Activated CD4-positive, alpha-beta T cell treated with anti-CD3 and anti-CD28 coated beads, Interleukin-2, amount 10 ng/mL, durations not matched to agents 7 days and 5 days (primary cell): ENCODE measurements at regions not wholly inside any gene's neighbourhood (a gene's known extent, or its start where the extent isn't known, plus 50 kb on each side); places are given as distances from the start of the nearest gene placed in this dataset.
"Not testable (repeated sequence)": the region's sequence is repeated elsewhere in the genome, so short reads cannot be mapped to it uniquely, and the experiment has no call there.

Experiments used
- CTCF ChIA-PET: fragments of 350-600 bp; sonication (Branson Sonifier 250); formaldehyde crosslinking; loops from one replicate; lab custom pipeline; 2021; ENCODE audit warnings: antibody characterized with exemption; lab: Charles Lee
- POLR2A ChIA-PET: fragments of 350-600 bp; sonication (Branson Sonifier 250); formaldehyde crosslinking; loops from one replicate; lab custom pipeline; 2021; ENCODE audit warnings: antibody characterized with exemption; lab: Charles Lee
- DNase-seq: peaks from one replicate; pipeline ENCODE4 v3.0.0-alpha.2; 2020
- H3K27ac Mint-ChIP-seq: one replicate; pipeline ENCODE4 v1.8.0; 2021; ENCODE audit warnings: mild to moderate bottlenecking, moderate library complexity, mixed read lengths
- H3K27me3 Mint-ChIP-seq: one replicate; pipeline ENCODE4 v1.8.0; 2021; ENCODE audit warnings: mixed read lengths
- H3K36me3 Mint-ChIP-seq: one replicate; pipeline ENCODE4 v1.8.0; 2021; ENCODE audit warnings: low read depth, mixed read lengths
- H3K4me1 Mint-ChIP-seq: one replicate; pipeline ENCODE4 v1.8.0; 2021; ENCODE audit warnings: mixed read lengths
- H3K4me3 Mint-ChIP-seq: one replicate; pipeline ENCODE4 v1.8.0; 2021; ENCODE audit warnings: mild to moderate bottlenecking, moderate library complexity, mixed read lengths
- H3K9me3 Mint-ChIP-seq: one replicate; pipeline ENCODE4 v1.8.0; 2021; ENCODE audit warnings: mixed read lengths

DNA sequence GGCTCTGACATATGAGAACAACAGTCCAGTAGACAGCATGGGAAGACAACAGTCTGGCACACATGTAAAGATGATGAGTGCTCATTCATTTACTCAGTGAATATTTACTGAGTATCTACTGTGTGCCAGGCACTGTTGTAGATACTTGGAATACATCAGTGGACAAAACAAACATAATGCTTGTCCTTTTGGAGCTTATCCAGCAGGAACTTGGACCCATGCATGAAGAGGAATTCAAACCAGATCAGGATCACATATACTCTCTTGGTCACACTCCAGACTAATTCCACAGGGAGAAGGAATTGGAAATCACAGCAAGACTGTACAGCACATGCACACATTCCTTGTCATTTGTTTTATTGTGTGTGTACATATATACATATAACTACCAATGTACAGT lies 217.6 kb upstream of the TTC29 start:
- DNase-seq, result no peak
- ChIA-PET POLR2A (no interaction called here), CTCF (no interaction called here)
- no peak overlapping the region for H3K4me3 Mint-ChIP-seq
- H3K27me3 Mint-ChIP-seq, result peaks cover 16% of the 10 kb centered on the region
- no peaks in the 10 kb centered on the region for H3K36me3 Mint-ChIP-seq
- H3K27ac Mint-ChIP-seq, result no peak overlapping the region
- no peaks in the 10 kb centered on the region for H3K4me1 Mint-ChIP-seq
- H3K9me3 Mint-ChIP-seq, result no peaks in the 10 kb centered on the region

- H3K27ac Mint-ChIP-seq, H3K4me1 Mint-ChIP-seq, POLR2A ChIA-PET, CTCF ChIA-PET, H3K27me3 Mint-ChIP-seq, DNase-seq, H3K4me3 Mint-ChIP-seq, H3K36me3 Mint-ChIP-seq, H3K9me3 Mint-ChIP-seq: not testable (repeated sequence)
These were observed 222.5 kb upstream of the TTC29 start for GRCh38 chr4:147168200-147168599.

GRCh38 chr4:147173322-147173721 lies 227.7 kb upstream of the TTC29 start:
- no peaks in the 10 kb centered on the region for H3K9me3 Mint-ChIP-seq
- H3K4me3 Mint-ChIP-seq, result no peak overlapping the region
- no peak overlapping the region for H3K27ac Mint-ChIP-seq
- H3K27me3 Mint-ChIP-seq, result peaks cover 4% of the 10 kb centered on the region
- CTCF ChIA-PET, result no interaction called here
- POLR2A ChIA-PET, result no interaction called here
- H3K36me3 Mint-ChIP-seq, result no peaks in the 10 kb centered on the region
- no peaks in the 10 kb centered on the region for H3K4me1 Mint-ChIP-seq
- no peak for DNase-seq

- no peak for DNase-seq
- no peak overlapping the region for H3K4me3 Mint-ChIP-seq
These were observed 228.3 kb upstream of the TTC29 start for GRCh38 chr4:147173797-147174432.

GRCh38 chr4:147174591-147174990 lies 228.9 kb upstream of the TTC29 start:
- no peak for DNase-seq
- ChIA-PET CTCF (no interaction called here), POLR2A (no interaction called here)
- H3K9me3 Mint-ChIP-seq, result no peaks in the 10 kb centered on the region
- H3K4me1 Mint-ChIP-seq, result no peaks in the 10 kb centered on the region
- H3K4me3 Mint-ChIP-seq, result no peak overlapping the region
- no peak overlapping the region for H3K27ac Mint-ChIP-seq
- H3K36me3 Mint-ChIP-seq, result no peaks in the 10 kb centered on the region
- peaks cover 4% of the 10 kb centered on the region for H3K27me3 Mint-ChIP-seq

More at GRCh38 chr4:147173797-147174432, 228.3 kb upstream of the TTC29 start:
- Mint-ChIP-seq H3K27me3 (peaks cover 4% of the 10 kb centered on the region), H3K9me3 (no peaks in the 10 kb centered on the region), H3K27ac (no peak overlapping the region), H3K4me1 (no peaks in the 10 kb centered on the region), H3K36me3 (no peaks in the 10 kb centered on the region)
- POLR2A ChIA-PET, result no interaction called here
- CTCF ChIA-PET, result no interaction called here

- Mint-ChIP-seq H3K9me3 (no peaks in the 10 kb centered on the region), H3K36me3 (no peaks in the 10 kb centered on the region), H3K4me1 (no peaks in the 10 kb centered on the region), H3K27ac (no peak overlapping the region), H3K4me3 (no peak overlapping the region), H3K27me3 (peaks cover 4% of the 10 kb centered on the region)
- ChIA-PET CTCF (no interaction called here), POLR2A (no interaction called here)
- DNase-seq, result no peak
These were observed 229.9 kb upstream of the TTC29 start for GRCh38 chr4:147175460-147176025.

- POLR2A ChIA-PET, result no interaction called here
- Mint-ChIP-seq H3K4me1 (no peaks in the 10 kb centered on the region), H3K36me3 (no peaks in the 10 kb centered on the region), H3K4me3 (no peak overlapping the region), H3K27me3 (no peaks in the 10 kb centered on the region), H3K9me3 (no peaks in the 10 kb centered on the region), H3K27ac (no peak overlapping the region)
- no peak for DNase-seq
- CTCF ChIA-PET, result no interaction called here
These were observed 236.4 kb upstream of the TTC29 start for GRCh38 chr4:147182041-147182440.

GRCh38 chr4:147192679-147193078 lies 247.0 kb upstream of the TTC29 start:
- no peaks in the 10 kb centered on the region for H3K36me3 Mint-ChIP-seq

DNA sequence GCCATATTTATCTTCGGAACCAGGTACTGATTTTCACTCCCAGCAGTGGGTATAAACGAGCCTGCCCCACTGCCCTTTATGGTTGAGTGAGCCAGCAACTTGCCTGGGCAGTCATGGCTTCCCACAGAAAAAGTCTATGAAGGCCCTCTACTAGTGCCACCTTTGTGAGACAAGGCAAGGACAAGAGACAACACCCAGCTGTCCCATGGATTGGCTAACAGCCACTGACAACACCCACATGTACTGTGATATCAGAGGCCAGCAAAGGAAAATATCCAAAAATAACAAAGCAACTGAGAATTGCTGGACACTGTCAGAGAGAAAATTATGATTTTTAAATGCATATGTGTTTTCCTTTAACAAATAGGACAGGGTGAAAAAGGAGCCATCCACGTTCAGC lies 248.4 kb upstream of the TTC29 start:
- ChIA-PET POLR2A (no interaction called here), CTCF (no interaction called here)
- DNase-seq, result no peak
- H3K4me3 Mint-ChIP-seq, result no peak overlapping the region
- H3K9me3 Mint-ChIP-seq, result no peaks in the 10 kb centered on the region
- H3K4me1 Mint-ChIP-seq, result no peaks in the 10 kb centered on the region
- H3K27ac Mint-ChIP-seq, result no peak overlapping the region
- H3K36me3 Mint-ChIP-seq, result no peaks in the 10 kb centered on the region
- peaks cover 3% of the 10 kb centered on the region for H3K27me3 Mint-ChIP-seq

More at GRCh38 chr4:147192679-147193078, 247.0 kb upstream of the TTC29 start:
- CTCF ChIA-PET, result no interaction called here
- Mint-ChIP-seq H3K9me3 (no peaks in the 10 kb centered on the region), H3K27me3 (peaks cover 1% of the 10 kb centered on the region), H3K4me1 (no peaks in the 10 kb centered on the region), H3K27ac (no peak overlapping the region), H3K4me3 (no peak overlapping the region)
- DNase-seq, result no peak
- POLR2A ChIA-PET, result no interaction called here

DNA sequence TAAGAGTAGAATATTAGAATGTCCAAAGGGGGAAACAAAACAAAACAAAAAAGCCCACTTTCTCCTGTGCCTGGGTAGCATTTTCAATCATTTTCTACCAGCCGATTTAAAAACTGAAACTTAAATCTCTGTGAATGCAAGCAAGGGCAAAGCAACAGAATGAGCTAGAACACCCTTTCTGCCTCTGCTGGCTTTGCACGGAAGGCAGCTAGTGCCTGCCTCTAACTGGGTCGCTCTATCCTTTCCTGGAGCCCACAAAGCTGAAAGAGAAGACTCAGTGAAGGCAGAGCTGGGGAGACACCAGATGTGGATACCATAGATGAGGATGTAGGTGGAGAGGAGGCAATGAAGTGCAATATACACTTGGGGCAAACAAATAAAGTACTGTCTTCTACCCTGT lies 248.9 kb upstream of the TTC29 start:
- CTCF ChIA-PET, result no interaction called here
- no peaks in the 10 kb centered on the region for H3K36me3 Mint-ChIP-seq

GRCh38 chr4:147195386-147195785 lies 249.7 kb upstream of the TTC29 start:
- H3K4me1 Mint-ChIP-seq, result no peaks in the 10 kb centered on the region
- POLR2A ChIA-PET, result no interaction called here
- H3K4me3 Mint-ChIP-seq, result no peak overlapping the region
- H3K27ac Mint-ChIP-seq, result no peak overlapping the region
- no peaks in the 10 kb centered on the region for H3K9me3 Mint-ChIP-seq
- no peak for DNase-seq
- no peaks in the 10 kb centered on the region for H3K36me3 Mint-ChIP-seq
- peaks cover 3% of the 10 kb centered on the region for H3K27me3 Mint-ChIP-seq
- CTCF ChIA-PET, result no interaction called here

More for the DNA sequence above, 248.9 kb upstream of the TTC29 start:
- Mint-ChIP-seq H3K27ac (no peak overlapping the region), H3K4me3 (no peak overlapping the region), H3K4me1 (no peaks in the 10 kb centered on the region), H3K9me3 (no peaks in the 10 kb centered on the region), H3K27me3 (peaks cover 3% of the 10 kb centered on the region)
- DNase-seq, result no peak
- POLR2A ChIA-PET, result no interaction called here

DNA sequence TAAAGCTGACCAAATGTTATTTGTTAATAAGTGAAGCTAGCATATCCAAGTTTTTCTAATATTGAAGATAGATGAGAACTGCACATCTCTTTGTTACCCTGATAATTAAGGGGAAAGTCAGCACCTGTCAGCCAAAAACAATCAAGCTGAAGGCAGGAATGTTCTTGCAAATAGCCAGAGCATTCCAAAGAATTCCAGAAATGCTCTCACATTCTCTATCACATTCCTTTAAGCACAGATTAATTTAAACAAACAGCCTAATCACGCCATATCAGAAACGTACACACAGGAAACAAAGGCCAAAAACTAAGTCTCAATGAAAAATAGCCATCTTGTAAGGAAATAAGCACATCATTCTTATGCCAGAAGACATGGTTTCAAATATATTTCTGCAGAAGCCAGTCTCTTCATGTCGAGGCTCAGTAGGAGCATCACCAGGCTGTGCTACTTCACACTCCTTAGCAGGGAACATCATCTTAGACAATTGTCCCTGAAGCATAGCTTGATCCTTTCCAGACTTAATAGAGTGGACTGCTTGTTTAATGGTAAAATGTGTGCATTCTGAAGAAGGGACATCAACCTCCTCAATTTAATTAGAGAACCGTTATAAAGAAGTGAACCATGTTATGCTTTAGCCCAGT lies 252.9 kb upstream of the TTC29 start:
- ChIA-PET CTCF (no interaction called here), POLR2A (no interaction called here)
- no peak for DNase-seq
- Mint-ChIP-seq H3K4me1 (no peaks in the 10 kb centered on the region), H3K27ac (no peak overlapping the region), H3K4me3 (no peak overlapping the region), H3K36me3 (no peaks in the 10 kb centered on the region), H3K27me3 (peaks cover 3% of the 10 kb centered on the region), H3K9me3 (no peaks in the 10 kb centered on the region)

DNA sequence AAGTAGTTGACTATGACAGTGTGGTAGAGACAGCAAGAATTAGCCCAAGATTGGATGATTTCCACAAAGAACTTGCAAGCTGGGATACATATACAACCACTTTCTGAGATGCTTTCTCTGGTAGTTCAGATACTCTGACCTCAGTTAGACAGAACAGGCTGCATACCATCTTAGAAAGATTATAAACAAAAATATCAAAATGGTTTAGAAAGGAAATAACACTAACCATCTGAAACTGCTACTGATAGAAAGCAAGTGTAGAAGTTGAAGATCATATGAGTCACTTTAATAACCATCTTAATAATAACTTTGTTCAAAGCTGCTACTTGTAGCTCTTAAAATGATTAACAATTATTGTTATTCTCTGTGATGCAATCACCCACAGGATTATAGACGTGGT lies 255.4 kb upstream of the TTC29 start:
- POLR2A ChIA-PET, result no interaction called here
- H3K27ac Mint-ChIP-seq, result no peak overlapping the region
- peaks cover 3% of the 10 kb centered on the region for H3K27me3 Mint-ChIP-seq
- no peak overlapping the region for H3K4me3 Mint-ChIP-seq
- CTCF ChIA-PET, result interaction anchor here (0.6 kb wide), 1 partner anchor 556 kb away, joined by 3 read pairs; no protein-coding TSS in a partner anchor
- DNase-seq, result no peak
- no peaks in the 10 kb centered on the region for H3K4me1 Mint-ChIP-seq
- no peaks in the 10 kb centered on the region for H3K9me3 Mint-ChIP-seq
- H3K36me3 Mint-ChIP-seq, result no peaks in the 10 kb centered on the region
